RPMI7951 (cell line): ENCODE measurements at regions not wholly inside any gene's neighbourhood (a gene's known extent, or its start where the extent isn't known, plus 50 kb on each side); places are given as distances from the start of the nearest gene placed in this dataset.
"Not testable (repeated sequence)": the region's sequence is repeated elsewhere in the genome, so short reads cannot be mapped to it uniquely, and the experiment has no call there.

Experiments used
- DNase-seq: peaks from one replicate; pipeline ENCODE4 v3.0.0-alpha.2; 2012; ENCODE audit warnings: low read depth

- not testable (repeated sequence) for DNase-seq
Measured at GRCh38 chr21:6483645-6484044, 4037.7 kb upstream of the TPTE start.

- DNase-seq: not testable (repeated sequence)
Measured at GRCh38 chr21:6486821-6487220, 4034.6 kb upstream of the TPTE start.

GRCh38 chr21:6492691-6493090 lies 4028.7 kb upstream of the TPTE start:
- DNase-seq: not testable (repeated sequence)

GRCh38 chr21:6493957-6494356 lies 4027.4 kb upstream of the TPTE start:
- not testable (repeated sequence) for DNase-seq

- not testable (repeated sequence) for DNase-seq
Measured at GRCh38 chr21:6496356-6496755, 4025.0 kb upstream of the TPTE start.

- DNase-seq: not testable (repeated sequence)
Measured at GRCh38 chr21:6498716-6499115, 4022.7 kb upstream of the TPTE start.

- DNase-seq: not testable (repeated sequence)
Measured at GRCh38 chr21:6499128-6499826, 4022.1 kb upstream of the TPTE start.

- DNase-seq: not testable (repeated sequence)
Measured at GRCh38 chr21:6499866-6500265, 4021.5 kb upstream of the TPTE start.

GRCh38 chr21:6500681-6501080 lies 4020.7 kb upstream of the TPTE start:
- DNase-seq: not testable (repeated sequence)

- not testable (repeated sequence) for DNase-seq
Measured at GRCh38 chr21:6506167-6506894, 4015.1 kb upstream of the TPTE start.

- not testable (repeated sequence) for DNase-seq
Measured at GRCh38 chr21:6507632-6508031, 4013.8 kb upstream of the TPTE start.

- DNase-seq: not testable (repeated sequence)
Measured at GRCh38 chr21:6521777-6522176, 3999.6 kb upstream of the TPTE start.

GRCh38 chr21:6526213-6526612 lies 3995.2 kb upstream of the TPTE start:
- DNase-seq: not testable (repeated sequence)

GRCh38 chr21:6530655-6531054 lies 3990.7 kb upstream of the TPTE start:
- DNase-seq: not testable (repeated sequence)

- not testable (repeated sequence) for DNase-seq
Measured at GRCh38 chr21:6533261-6533660, 3988.1 kb upstream of the TPTE start.

- DNase-seq: not testable (repeated sequence)
Measured at GRCh38 chr21:6538320-6538719, 3983.1 kb upstream of the TPTE start.

GRCh38 chr21:6539688-6540087 lies 3981.7 kb upstream of the TPTE start:
- not testable (repeated sequence) for DNase-seq

- not testable (repeated sequence) for DNase-seq
Measured at GRCh38 chr21:6541036-6541435, 3980.3 kb upstream of the TPTE start.

GRCh38 chr21:6545288-6545687 lies 3976.1 kb upstream of the TPTE start:
- DNase-seq: not testable (repeated sequence)

- DNase-seq: not testable (repeated sequence)
Measured at GRCh38 chr21:6551045-6551444, 3970.3 kb upstream of the TPTE start.

- not testable (repeated sequence) for DNase-seq
Measured at GRCh38 chr21:6553505-6554376, 3967.6 kb upstream of the TPTE start.

- not testable (repeated sequence) for DNase-seq
Measured at GRCh38 chr21:6554377-6554864, 3967.0 kb upstream of the TPTE start.
